IMR-90 (cell line): ENCODE measurements at regions not wholly inside any gene's neighbourhood (a gene's known extent, or its start where the extent isn't known, plus 50 kb on each side); places are given as distances from the start of the nearest gene placed in this dataset.

ENCODE experiments used
- ATAC-seq: fragments of 200-7000 bp; cut with Tn5 transposase; 2 replicates; pipeline ENCODE4 v1.9.1; 2020; ENCODE audit warnings: low read depth, mild to moderate bottlenecking, moderate library complexity
- BruUV-seq: library from RNA; stranded (reverse); fragments of 400-500 nt; replicated peaks from 2 replicates; lab custom pipeline; 2021; lab: Mats Ljungman, UMichigan
- CTCF ChIA-PET: fragments of 300-600 bp; formaldehyde crosslinking; extraction: SDS; loops from one replicate; lab custom pipeline; 2021; ENCODE audit warnings: antibody characterized with exemption; lab: Yijun Ruan, JAX
- POLR2A ChIA-PET: fragments of 300-600 bp; sonication (Branson Sonifier 250); formaldehyde crosslinking; loops from one replicate; lab custom pipeline; 2022; ENCODE audit warnings: antibody characterized with exemption; ENCODE audit not compliant: unreplicated experiment; lab: Charles Lee
- DNase-seq: peaks from one replicate; pipeline ENCODE4 v3.0.0; 2013
- H2AFZ ChIP-seq: replicated peaks from 2 replicates; pipeline ENCODE3; 2013; ENCODE audit warnings: low read length, mild to moderate bottlenecking; ENCODE audit not compliant: poor library complexity
- H2AK5ac ChIP-seq: 2 replicates; pipeline ENCODE4 v1.6.1; 2013; ENCODE audit warnings: low read depth, low read length, inconsistent platforms
- H2AK9ac ChIP-seq: replicated peaks from 2 replicates; pipeline ENCODE3; 2013; ENCODE audit warnings: mild to moderate bottlenecking, low read depth, low read length, moderate library complexity; ENCODE audit not compliant: poor library complexity
- H2BK120ac ChIP-seq: 2 replicates; pipeline ENCODE4 v1.6.1; 2013; ENCODE audit warnings: low read depth, low read length, inconsistent platforms
- H2BK15ac ChIP-seq: 3 replicates; pipeline ENCODE4 v1.6.1; 2013; ENCODE audit warnings: low read depth, low read length, inconsistent platforms
- H2BK20ac ChIP-seq: 2 replicates; pipeline ENCODE4 v1.6.1; 2013; ENCODE audit warnings: low read depth, mild to moderate bottlenecking, inconsistent platforms, low read length, moderate library complexity
- H2BK5ac ChIP-seq: 2 replicates; pipeline ENCODE4 v1.6.1; 2013; ENCODE audit warnings: mild to moderate bottlenecking, low read depth, low read length, inconsistent platforms; ENCODE audit not compliant: poor library complexity, severe bottlenecking
- H3K14ac ChIP-seq: replicated peaks from 2 replicates; pipeline ENCODE4 v1.6.1; 2013; ENCODE audit warnings: low read depth, low read length, inconsistent platforms
- H3K18ac ChIP-seq: 2 replicates; pipeline ENCODE4 v1.6.1; 2013; ENCODE audit warnings: low read depth, low read length, control low read depth
- H3K23ac ChIP-seq: 2 replicates; pipeline ENCODE4 v1.6.1; 2013; ENCODE audit warnings: low read depth, low read length, inconsistent platforms
- H3K27ac ChIP-seq: 2 replicates; pipeline ENCODE4 v1.5.1; 2013; ENCODE audit warnings: mild to moderate bottlenecking, control low read depth, low read length; ENCODE audit not compliant: insufficient read depth
- H3K27me3 ChIP-seq: 2 replicates; pipeline ENCODE4 v1.6.1; 2013; ENCODE audit warnings: low read length; ENCODE audit not compliant: control insufficient read depth, insufficient read depth
- H3K36me3 ChIP-seq: 2 replicates; pipeline ENCODE4 v1.6.1; 2013; ENCODE audit warnings: low read length, mixed read lengths; ENCODE audit not compliant: control insufficient read depth, insufficient read depth
- H3K4ac ChIP-seq: 2 replicates; pipeline ENCODE4 v1.6.1; 2013; ENCODE audit warnings: low read depth, low read length, inconsistent platforms
- H3K4me1 ChIP-seq: 2 replicates; pipeline ENCODE4 v1.6.1; 2013; ENCODE audit warnings: low read length, mixed read lengths; ENCODE audit not compliant: control insufficient read depth, insufficient read depth
- H3K4me2 ChIP-seq: 2 replicates; pipeline ENCODE4 v1.6.1; 2013; ENCODE audit warnings: low read depth, mild to moderate bottlenecking, control low read depth, low read length, moderate library complexity
- H3K4me3 ChIP-seq: 2 replicates; pipeline ENCODE4 v1.5.1; 2013; ENCODE audit warnings: low read depth, mild to moderate bottlenecking, control low read depth, low read length, moderate library complexity; ENCODE audit not compliant: insufficient read depth
- H3K56ac ChIP-seq: 2 replicates; pipeline ENCODE4 v1.6.1; 2013; ENCODE audit warnings: low read length, inconsistent platforms; ENCODE audit not compliant: insufficient read depth; ENCODE audit errors: extremely low read depth
- H3K79me1 ChIP-seq, 2 experiments: 2 replicates each; pipeline ENCODE4 v1.6.1; 2013; ENCODE audit warnings: low read length in 2 of 2, inconsistent platforms in 1 of 2, low read depth in 1 of 2
- H3K9ac ChIP-seq: 2 replicates; pipeline ENCODE4 v1.6.1; 2013; ENCODE audit warnings: low read depth, low read length, control low read depth
- H3K9me1 ChIP-seq: 2 replicates; pipeline ENCODE4 v1.6.1; 2013; ENCODE audit warnings: low read length, inconsistent platforms; ENCODE audit not compliant: insufficient read depth
- H3K9me3 ChIP-seq: 2 replicates; pipeline ENCODE4 v1.6.1; 2013; ENCODE audit warnings: low read length; ENCODE audit not compliant: control insufficient read depth, insufficient read depth
- H4K20me1 ChIP-seq: 2 replicates; pipeline ENCODE4 v1.6.1; 2013; ENCODE audit warnings: low read length, inconsistent platforms; ENCODE audit not compliant: insufficient read depth
- H4K5ac ChIP-seq: 2 replicates; pipeline ENCODE4 v1.6.1; 2013; ENCODE audit warnings: mild to moderate bottlenecking, low read depth, low read length, control low read depth
- H4K8ac ChIP-seq, 2 experiments: 2 replicates each; pipeline ENCODE4 v1.6.1; 2013; ENCODE audit warnings: low read depth in 2 of 2, low read length in 2 of 2, control low read depth in 1 of 2, inconsistent platforms in 1 of 2
- H4K91ac ChIP-seq: 2 replicates; pipeline ENCODE4 v1.6.1; 2013; ENCODE audit warnings: low read depth, low read length, inconsistent platforms; ENCODE audit not compliant: insufficient read depth
- BHLHE40 ChIP-seq: fragments of 150-350 bp; IDR thresholded peaks from 2 replicates; pipeline ENCODE4 v1.6.1; 2016; ENCODE audit warnings: mild to moderate bottlenecking, low read depth, low read length
- CEBPB ChIP-seq: IDR thresholded peaks from 2 replicates; pipeline ENCODE4 v1.6.1; 2012; ENCODE audit warnings: low read depth, low read length, improper control_type of control experiment
- CHD1 ChIP-seq: IDR thresholded peaks from 2 replicates; pipeline ENCODE4 v1.6.1; 2012; ENCODE audit warnings: low read depth, low read length, improper control_type of control experiment
- ELK1 ChIP-seq: fragments of 150-350 bp; IDR thresholded peaks from 2 replicates; pipeline ENCODE4 v1.6.1; 2016; ENCODE audit warnings: low read depth, mild to moderate bottlenecking, low read length, moderate library complexity, borderline replicate concordance
- FOS ChIP-seq: fragments of 150-350 bp; IDR thresholded peaks from 2 replicates; pipeline ENCODE4 v1.6.1; 2016; ENCODE audit warnings: low read depth, low read length
- MAFK ChIP-seq: IDR thresholded peaks from 2 replicates; pipeline ENCODE4 v1.6.1; 2012; ENCODE audit warnings: low read depth, low read length, improper control_type of control experiment
- MAZ ChIP-seq: IDR thresholded peaks from 2 replicates; pipeline ENCODE4 v1.6.1; 2012; ENCODE audit warnings: low read depth, mild to moderate bottlenecking, low read length, improper control_type of control experiment, moderate library complexity, borderline replicate concordance
- MXI1 ChIP-seq: IDR thresholded peaks from 2 replicates; pipeline ENCODE4 v1.6.1; 2012; ENCODE audit warnings: low read depth, mild to moderate bottlenecking, low read length, moderate library complexity, borderline replicate concordance
- NFE2L2 ChIP-seq: fragments of 150-350 bp; IDR thresholded peaks from 2 replicates; pipeline ENCODE4 v1.6.1; 2016; ENCODE audit warnings: low read depth, mild to moderate bottlenecking, low read length
- POLR2A ChIP-seq: IDR thresholded peaks from 2 replicates; pipeline ENCODE4 v1.6.1; 2012; ENCODE audit warnings: mild to moderate bottlenecking, low read depth, low read length
- RAD21 ChIP-seq: IDR thresholded peaks from 2 replicates; pipeline ENCODE4 v1.6.1; 2012; ENCODE audit warnings: low read length, improper control_type of control experiment
- RCOR1 ChIP-seq: IDR thresholded peaks from 2 replicates; pipeline ENCODE4 v1.6.1; 2012; ENCODE audit warnings: mild to moderate bottlenecking, low read length, improper control_type of control experiment; ENCODE audit not compliant: insufficient replicate concordance
- RFX5 ChIP-seq: IDR thresholded peaks from 2 replicates; pipeline ENCODE4 v1.8.0; 2012; ENCODE audit warnings: low read depth, mild to moderate bottlenecking, low read length, moderate library complexity
- SMC3 ChIP-seq: fragments of 150-350 bp; IDR thresholded peaks from 2 replicates; pipeline ENCODE4 v1.6.1; 2016; ENCODE audit warnings: low read depth, mild to moderate bottlenecking, antibody characterized with exemption, low read length, moderate library complexity
- dilution Hi-C: fragments of 300-500 bp; cut with HindIII; formaldehyde crosslinking; loops from one replicate; pipeline ENCODE4 v1.14.3; 2018; ENCODE audit warnings: low sequenced_read_pairs; ENCODE audit not compliant: unreplicated experiment
- in situ Hi-C: fragments of 300-500 bp; cut with MboI; formaldehyde crosslinking; loops from 3 replicates; pipeline ENCODE4 v1.14.3; 2019; ENCODE audit warnings: low sequenced_read_pairs, inconsistent platforms, mixed read lengths
- intact Hi-C: fragments of 100-400 bp; cut with micrococcal nuclease; formaldehyde crosslinking; loops from 2 replicates; pipeline ENCODE4 v1.10.0; 2022
- TF ChIP-seq, protein P1 (sequence below): fragments of 150-350 bp; IDR thresholded peaks from 2 replicates; pipeline ENCODE4 v1.6.1; 2017; ENCODE audit warnings: mild to moderate bottlenecking, antibody characterized with exemption, low read length, low read depth
- TF ChIP-seq, protein P2 (sequence below): conservative IDR thresholded peaks from 2 replicates; pipeline ENCODE4 v1.5.1; 2012; ENCODE audit warnings: mild to moderate bottlenecking, low read depth, low read length, improper control_type of control experiment

DNA sequence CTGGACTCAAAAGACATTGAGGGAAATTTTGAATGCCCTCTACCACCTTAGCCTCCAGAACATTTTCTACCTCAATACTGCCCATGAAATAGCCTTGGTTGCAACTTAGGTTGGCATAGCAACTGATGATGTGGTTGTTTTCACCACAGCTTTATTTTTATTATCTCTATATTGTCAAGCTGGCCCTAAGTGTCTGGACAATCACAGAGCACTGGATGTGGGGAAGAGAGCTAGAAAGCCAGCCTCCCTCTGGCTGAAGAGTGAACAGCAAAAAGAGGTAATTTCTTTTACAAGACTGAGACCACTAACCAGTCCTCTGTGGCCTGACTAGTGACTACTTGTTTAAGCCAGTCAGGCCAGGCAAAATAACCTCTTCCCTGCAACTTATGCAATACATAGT, 159.6 kb downstream of the HS3ST2 start:
- Histone ChIP-seq H2AK9ac (no peak overlapping the region), H3K79me1 (no peaks in the 10 kb centered on the region), H3K36me3 (no peaks in the 10 kb centered on the region), H2BK120ac (no peak overlapping the region), H3K9ac (no peak overlapping the region), H4K5ac (no peak overlapping the region), H3K4me1 (no peaks in the 10 kb centered on the region), H3K4me2 (no peak overlapping the region), H2AK5ac (no peak overlapping the region), H3K56ac (no peak overlapping the region), H3K4ac (no peak overlapping the region), H4K20me1 (no peaks in the 10 kb centered on the region), H2BK15ac (no peak overlapping the region), H4K8ac (no peak overlapping the region), H2BK5ac (no peak overlapping the region), H3K14ac (no peak overlapping the region), H3K27me3 (no peaks in the 10 kb centered on the region), H3K9me3 (no peaks in the 10 kb centered on the region), H2BK20ac (no peak overlapping the region), H4K91ac (no peak overlapping the region), H3K23ac (no peak overlapping the region), H3K18ac (no peak overlapping the region), H3K4me3 (no peak overlapping the region), H3K9me1 (no peaks in the 10 kb centered on the region), H3K27ac (no peak overlapping the region), H2AFZ (no peak overlapping the region)
- DNase-seq, result no peak
- BruUV-seq, result no TSS peak
- no peak for ATAC-seq
- no peak for TF ChIP-seq MXI1
- TF ChIP-seq POLR2A, result no peak
- no peak for TF ChIP-seq SMC3
- TF ChIP-seq RCOR1, result no peak
- no peak for TF ChIP-seq ELK1
- TF ChIP-seq RFX5, result no peak
- TF ChIP-seq CEBPB, result no peak
- TF ChIP-seq, protein P1, sequence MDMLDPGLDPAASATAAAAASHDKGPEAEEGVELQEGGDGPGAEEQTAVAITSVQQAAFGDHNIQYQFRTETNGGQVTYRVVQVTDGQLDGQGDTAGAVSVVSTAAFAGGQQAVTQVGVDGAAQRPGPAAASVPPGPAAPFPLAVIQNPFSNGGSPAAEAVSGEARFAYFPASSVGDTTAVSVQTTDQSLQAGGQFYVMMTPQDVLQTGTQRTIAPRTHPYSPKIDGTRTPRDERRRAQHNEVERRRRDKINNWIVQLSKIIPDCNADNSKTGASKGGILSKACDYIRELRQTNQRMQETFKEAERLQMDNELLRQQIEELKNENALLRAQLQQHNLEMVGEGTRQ, result no peak
- no peak for TF ChIP-seq BHLHE40
- TF ChIP-seq FOS, result no peak
- TF ChIP-seq NFE2L2, result no peak
- TF ChIP-seq, protein P2, sequence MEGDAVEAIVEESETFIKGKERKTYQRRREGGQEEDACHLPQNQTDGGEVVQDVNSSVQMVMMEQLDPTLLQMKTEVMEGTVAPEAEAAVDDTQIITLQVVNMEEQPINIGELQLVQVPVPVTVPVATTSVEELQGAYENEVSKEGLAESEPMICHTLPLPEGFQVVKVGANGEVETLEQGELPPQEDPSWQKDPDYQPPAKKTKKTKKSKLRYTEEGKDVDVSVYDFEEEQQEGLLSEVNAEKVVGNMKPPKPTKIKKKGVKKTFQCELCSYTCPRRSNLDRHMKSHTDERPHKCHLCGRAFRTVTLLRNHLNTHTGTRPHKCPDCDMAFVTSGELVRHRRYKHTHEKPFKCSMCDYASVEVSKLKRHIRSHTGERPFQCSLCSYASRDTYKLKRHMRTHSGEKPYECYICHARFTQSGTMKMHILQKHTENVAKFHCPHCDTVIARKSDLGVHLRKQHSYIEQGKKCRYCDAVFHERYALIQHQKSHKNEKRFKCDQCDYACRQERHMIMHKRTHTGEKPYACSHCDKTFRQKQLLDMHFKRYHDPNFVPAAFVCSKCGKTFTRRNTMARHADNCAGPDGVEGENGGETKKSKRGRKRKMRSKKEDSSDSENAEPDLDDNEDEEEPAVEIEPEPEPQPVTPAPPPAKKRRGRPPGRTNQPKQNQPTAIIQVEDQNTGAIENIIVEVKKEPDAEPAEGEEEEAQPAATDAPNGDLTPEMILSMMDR, result no peak
- no peak for TF ChIP-seq RAD21
- TF ChIP-seq CHD1, result no peak
- no peak for TF ChIP-seq MAZ
- TF ChIP-seq MAFK, result no peak
- POLR2A ChIA-PET, result no interaction called here
- in situ Hi-C loops (no loop called here), dilution Hi-C loops (no loop called here), intact Hi-C loops (no loop called here)
- CTCF ChIA-PET, result no interaction called here
